Hematopoietic multipotent progenitor cell treated with erythropoietin and hydrocortisone succinate and interleukin-3 and kit ligand, for 17 days (in vitro differentiated cells): ENCODE measurements at regions not wholly inside any gene's neighbourhood (a gene's known extent, or its start where the extent isn't known, plus 50 kb on each side); places are given as distances from the start of the nearest gene placed in this dataset.
"Not testable (repeated sequence)": the region's sequence is repeated elsewhere in the genome, so short reads cannot be mapped to it uniquely, and the experiment has no call there.

Source experiments
- DNase-seq: peaks from one replicate; pipeline ENCODE4 v3.0.0-alpha.2; 2015; ENCODE audit warnings: low spot score

DNA sequence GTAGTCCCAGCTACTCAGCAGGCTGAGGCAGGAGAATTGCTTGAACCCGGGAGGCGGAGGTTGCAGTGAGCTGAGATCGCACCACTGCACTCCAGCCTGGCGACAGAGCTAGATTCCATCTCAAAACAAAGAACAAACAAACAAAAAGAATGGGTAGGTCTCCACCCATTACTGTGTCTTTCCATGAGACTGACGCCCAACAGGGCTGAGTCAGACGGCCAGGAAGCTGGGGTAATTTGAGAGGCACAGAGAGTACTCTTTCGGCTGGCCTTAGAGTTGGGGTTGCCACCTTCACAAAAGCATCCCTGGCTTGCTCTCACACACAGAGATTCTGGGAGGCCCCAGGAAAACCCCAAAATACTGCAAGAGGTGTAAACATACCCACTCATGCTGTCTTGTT, 72.0 kb upstream of the DHRSX start:
- DNase-seq = no peak

DNA sequence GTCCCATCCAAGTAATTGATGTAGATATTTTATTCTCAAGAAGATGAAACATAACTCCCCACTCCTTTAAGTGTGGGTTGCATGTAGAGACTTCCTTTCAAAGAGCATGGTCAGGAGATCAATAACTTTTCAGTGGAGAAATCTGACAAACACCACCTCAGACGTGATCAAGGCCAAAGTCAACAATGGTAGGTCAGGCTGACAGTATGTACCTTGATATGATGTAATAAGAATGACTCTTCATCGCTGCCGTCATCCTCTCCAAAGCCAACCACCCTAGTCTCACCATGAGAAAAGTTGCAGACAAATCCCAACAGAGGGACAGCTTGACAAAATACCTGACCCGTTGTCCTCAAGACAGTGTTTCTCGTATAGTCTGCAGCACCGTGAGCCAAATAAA, 67.3 kb upstream of the DHRSX start:
- DNase-seq = no peak

DNA sequence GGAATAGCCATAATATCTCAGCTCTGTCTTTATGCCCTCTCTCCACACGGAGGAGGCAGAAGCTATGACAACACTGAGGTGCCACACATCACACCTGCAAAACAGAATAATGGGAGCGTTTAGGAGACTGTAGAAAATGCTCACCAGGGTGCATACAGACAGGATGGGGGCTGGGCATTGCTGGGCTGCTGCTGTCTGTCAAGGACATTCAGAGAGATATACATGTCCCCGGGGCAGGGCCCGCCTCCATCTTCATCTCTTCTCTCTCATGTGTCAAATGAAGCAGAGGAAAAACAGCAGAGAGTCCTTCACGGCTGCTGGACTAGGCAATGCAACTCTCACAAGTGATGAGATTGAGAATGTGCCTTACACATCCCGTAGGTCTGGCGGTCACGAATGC, 65.3 kb upstream of the DHRSX start:
- no peak for DNase-seq

GRCh38 chrX:2561456-2561855, 60.7 kb upstream of the DHRSX start:
- DNase-seq = no peak

DNA sequence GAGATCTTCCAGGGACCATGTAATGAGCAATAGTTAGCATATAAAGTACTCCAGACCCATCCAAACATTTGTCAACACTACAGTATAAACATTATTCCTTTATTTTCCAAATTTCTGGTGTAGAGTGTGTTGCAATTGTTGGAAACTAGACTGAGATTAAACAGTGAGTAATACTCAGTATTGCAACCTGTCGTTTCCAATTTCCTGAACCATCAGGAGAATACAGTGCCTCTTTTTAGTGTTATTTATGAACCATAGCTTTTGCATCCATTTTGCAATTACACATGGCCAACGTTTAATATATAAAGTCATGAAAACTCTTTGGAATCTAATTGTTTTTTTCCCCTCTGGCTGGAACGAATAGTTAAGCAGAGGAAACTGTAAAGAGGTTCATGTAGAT, 58.3 kb upstream of the DHRSX start:
- DNase-seq = no peak

- DNase-seq = no peak
These were observed 54.1 kb upstream of the DHRSX start for GRCh38 chrX:2554891-2555290.

DNA sequence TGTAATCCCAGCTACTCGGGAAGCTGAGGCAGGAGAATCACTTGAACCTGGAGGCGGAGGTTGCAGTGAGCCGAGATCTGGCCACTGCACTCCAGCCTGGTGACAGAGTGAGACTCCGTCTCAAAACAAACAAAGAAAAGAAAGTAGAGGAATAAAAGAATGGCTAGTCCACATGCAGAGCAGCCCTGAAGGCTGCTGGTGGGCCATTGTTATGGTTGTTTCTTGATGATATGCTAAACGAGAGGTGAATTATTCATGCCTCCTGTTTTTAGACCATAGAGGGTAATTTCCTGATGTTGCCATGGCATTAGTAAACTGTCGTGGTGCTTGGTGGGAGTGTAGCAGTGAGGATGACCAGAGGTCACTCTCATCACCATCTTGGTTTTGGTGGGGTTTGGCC, 53.3 kb upstream of the DHRSX start:
- DNase-seq = not testable (repeated sequence)

- no peak for DNase-seq
These were observed 51.9 kb upstream of the DHRSX start for GRCh38 chrX:2552621-2553201.

GRCh38 chrX:2550328-2551020, 49.7 kb upstream of the DHRSX start:
- no peak for DNase-seq
